ENCODE measurements at regions not wholly inside any gene's neighbourhood (a gene's known extent, or its start where the extent isn't known, plus 50 kb on each side); places are given as distances from the start of the nearest gene placed in this dataset.

GRCh38 chr5:165805756-165806155 lies 2300.3 kb downstream of the MAT2B start:
- Histone ChIP-seq H2AFZ (ENCODE audit: control insufficient read depth, low read length) (no peak overlapping the region), H3K9me1 (ENCODE audit: control insufficient read depth, extremely low read depth, insufficient read depth, low read length) (no peaks in the 10 kb centered on the region), H3K27me3 (ENCODE audit: control insufficient read depth, extremely low read depth, insufficient read depth, low read length) (no peaks in the 10 kb centered on the region), H3K4me2 (ENCODE audit: control insufficient read depth, extremely low read depth, insufficient read depth, low read depth, low read length) (no peak overlapping the region), H3K4me3 (ENCODE audit: control insufficient read depth in 2 of 3, extremely low read depth in 1 of 3, insufficient read depth in 2 of 3, low read depth in 1 of 3, low read length in 3 of 3) (no peak overlapping the region), H3K4me1 (ENCODE audit: control insufficient read depth, extremely low read depth, insufficient read depth, low read length) (no peaks in the 10 kb centered on the region), H3K79me2 (ENCODE audit: control insufficient read depth, insufficient read depth, low read length) (no peaks in the 10 kb centered on the region), H3K9me3 (ENCODE audit: control insufficient read depth, low read depth, low read length) (no peaks in the 10 kb centered on the region), H4K20me1 (ENCODE audit: control insufficient read depth, extremely low read depth, insufficient read depth, low read length) (no peaks in the 10 kb centered on the region), H3K27ac (ENCODE audit: control insufficient read depth, insufficient read depth, low read length) (no peak overlapping the region), H3K36me3 (ENCODE audit: control insufficient read depth in 2 of 2, extremely low read depth in 1 of 2, insufficient read depth in 2 of 2, low read length in 2 of 2) (no peaks in the 10 kb centered on the region), H3K9ac (ENCODE audit: control insufficient read depth, extremely low read depth, insufficient read depth, low read length) (no peak overlapping the region)
- FAIRE-seq = no peak
- no peak for DNase-seq (ENCODE audit: low read depth, low spot score)
- TF ChIP-seq CTCF (optimal IDR thresholded peaks at IDR 0.05 in 1 of 3, IDR thresholded peaks at IDR 0.05 in 1 of 3, conservative IDR thresholded peaks at IDR 0.05 in 1 of 3; ENCODE audit: extremely low read depth in 1 of 3, insufficient read depth in 2 of 3, low read length in 3 of 3) = peak in 2 of 3 experiments; percentile 3 to 4
- no peak for TF ChIP-seq EZH2 (IDR thresholded peaks at IDR 0.05; ENCODE audit: low read length)
- dilution Hi-C loops (cut with MboI; ENCODE audit: extremely low pct_ligation_motif_present, low sequenced_read_pairs) = no loop called here

- Histone ChIP-seq H3K79me2 (ENCODE audit: control insufficient read depth, insufficient read depth, low read length) (no peaks in the 10 kb centered on the region), H3K4me1 (ENCODE audit: control insufficient read depth, extremely low read depth, insufficient read depth, low read length) (no peaks in the 10 kb centered on the region), H2AFZ (ENCODE audit: control insufficient read depth, low read length) (no peak overlapping the region), H3K36me3 (ENCODE audit: control insufficient read depth in 2 of 2, extremely low read depth in 1 of 2, insufficient read depth in 2 of 2, low read length in 2 of 2) (no peaks in the 10 kb centered on the region), H3K9me3 (ENCODE audit: control insufficient read depth, low read depth, low read length) (no peaks in the 10 kb centered on the region), H3K4me2 (ENCODE audit: control insufficient read depth, extremely low read depth, insufficient read depth, low read depth, low read length) (no peak overlapping the region), H3K9ac (ENCODE audit: control insufficient read depth, extremely low read depth, insufficient read depth, low read length) (no peak overlapping the region), H3K27me3 (ENCODE audit: control insufficient read depth, extremely low read depth, insufficient read depth, low read length) (no peaks in the 10 kb centered on the region), H3K4me3 (ENCODE audit: control insufficient read depth in 2 of 3, extremely low read depth in 1 of 3, insufficient read depth in 2 of 3, low read depth in 1 of 3, low read length in 3 of 3) (no peak overlapping the region), H3K9me1 (ENCODE audit: control insufficient read depth, extremely low read depth, insufficient read depth, low read length) (no peaks in the 10 kb centered on the region), H4K20me1 (ENCODE audit: control insufficient read depth, extremely low read depth, insufficient read depth, low read length) (no peaks in the 10 kb centered on the region), H3K27ac (ENCODE audit: control insufficient read depth, insufficient read depth, low read length) (no peak overlapping the region)
- FAIRE-seq (no peak), DNase-seq (ENCODE audit: low read depth, low spot score) (no peak)
- no peak for TF ChIP-seq CTCF (optimal IDR thresholded peaks at IDR 0.05 in 1 of 3, IDR thresholded peaks at IDR 0.05 in 1 of 3, conservative IDR thresholded peaks at IDR 0.05 in 1 of 3; ENCODE audit: extremely low read depth in 1 of 3, insufficient read depth in 2 of 3, low read length in 3 of 3)
- no peak for TF ChIP-seq EZH2 (IDR thresholded peaks at IDR 0.05; ENCODE audit: low read length)
- dilution Hi-C loops (cut with MboI; ENCODE audit: extremely low pct_ligation_motif_present, low sequenced_read_pairs) = no loop called here
Observed at GRCh38 chr5:165808335-165808734, 2302.9 kb downstream of the MAT2B start.

Measured in keratinocyte (primary cell).